HG02981 (cell line): ENCODE measurements at regions not wholly inside any gene's neighbourhood (a gene's known extent, or its start where the extent isn't known, plus 50 kb on each side); places are given as distances from the start of the nearest gene placed in this dataset.

Experiments
- ATAC-seq: cut with Tn5 transposase; IDR thresholded peaks from one replicate; pipeline ENCODE4 v1.9.1; 2021; ENCODE audit warnings: mild to moderate bottlenecking, moderate library complexity; ENCODE audit not compliant: unreplicated experiment

- no peak for ATAC-seq
Measured at GRCh38 chr2:56703001-56703400, 519.2 kb downstream of the CCDC85A start.

- ATAC-seq, result no peak
Measured at GRCh38 chr2:56705713-56706112, 521.9 kb downstream of the CCDC85A start.

GRCh38 chr2:56707218-56707617, 523.4 kb downstream of the CCDC85A start:
- ATAC-seq, result no peak

- ATAC-seq, result no peak
Measured at GRCh38 chr2:56707650-56708049, 523.9 kb downstream of the CCDC85A start.

- no peak for ATAC-seq
Measured at GRCh38 chr2:56709181-56709580, 525.4 kb downstream of the CCDC85A start.

GRCh38 chr2:56713161-56713676, 529.4 kb downstream of the CCDC85A start:
- no peak for ATAC-seq

GRCh38 chr2:56713978-56714377, 530.2 kb downstream of the CCDC85A start:
- no peak for ATAC-seq

GRCh38 chr2:56714400-56714799, 530.6 kb downstream of the CCDC85A start:
- ATAC-seq, result no peak

- no peak for ATAC-seq
Measured at GRCh38 chr2:56715683-56716082, 531.9 kb downstream of the CCDC85A start.

- ATAC-seq, result no peak
Measured at GRCh38 chr2:56718413-56718812, 534.6 kb downstream of the CCDC85A start.

- no peak for ATAC-seq
Measured at GRCh38 chr2:56729212-56729611, 545.4 kb downstream of the CCDC85A start.

- no peak for ATAC-seq
Measured at GRCh38 chr2:56732946-56733345, 549.2 kb downstream of the CCDC85A start.

GRCh38 chr2:56739413-56739812, 555.6 kb downstream of the CCDC85A start:
- no peak for ATAC-seq

- no peak for ATAC-seq
Measured at GRCh38 chr2:56741601-56742102, 557.9 kb downstream of the CCDC85A start.

GRCh38 chr2:56743807-56744206, 560.0 kb downstream of the CCDC85A start:
- ATAC-seq, result no peak

GRCh38 chr2:56749152-56749752, 565.5 kb downstream of the CCDC85A start:
- no peak for ATAC-seq

GRCh38 chr2:56753182-56753581, 569.4 kb downstream of the CCDC85A start:
- no peak for ATAC-seq

- no peak for ATAC-seq
Measured at GRCh38 chr2:56754066-56754615, 570.4 kb downstream of the CCDC85A start.

- no peak for ATAC-seq
Measured at GRCh38 chr2:56754627-56755026, 570.8 kb downstream of the CCDC85A start.

- no peak for ATAC-seq
Measured at GRCh38 chr2:56757884-56758545, 574.2 kb downstream of the CCDC85A start.

GRCh38 chr2:56763683-56764082, 579.9 kb downstream of the CCDC85A start:
- ATAC-seq, result no peak

- no peak for ATAC-seq
Measured at GRCh38 chr2:56768973-56769372, 585.2 kb downstream of the CCDC85A start.
